Lower leg skin (tissue), 4 donors: ENCODE measurements at regions not wholly inside any gene's neighbourhood (a gene's known extent, or its start where the extent isn't known, plus 50 kb on each side); places are given as distances from the start of the nearest gene placed in this dataset.

Experiments
- DNase-seq, 2 donors: peaks; one replicate each; pipeline ENCODE4 v3.0.0-alpha.2; 2019; ENCODE audit warnings: low spot score in 2 of 2
- H3K4me3 ChIP-seq: fragments of 200-600 bp; sonication (generic); 2 replicates; pipeline ENCODE4 v1.5.1; 2017; ENCODE audit warnings: mild to moderate bottlenecking, low read depth; ENCODE audit not compliant: poor library complexity, severe bottlenecking
- CTCF ChIP-seq, 3 donors: fragments of 450-650 bp; IDR thresholded peaks; one replicate each; pipeline ENCODE4 v1.5.1; 2016; ENCODE audit warnings: antibody characterized with exemption in 3 of 3, mild to moderate bottlenecking in 3 of 3, moderate library complexity in 2 of 3
- POLR2A ChIP-seq, 2 donors: fragments of 450-650 bp; IDR thresholded peaks; one replicate each; pipeline ENCODE4 v1.6.1; 2016 to 2017; ENCODE audit warnings: antibody characterized with exemption in 2 of 2, mild to moderate bottlenecking in 1 of 2, moderate library complexity in 1 of 2
- WGBS, 2 donors: methylation state at CpG; one replicate each; pipeline ENCODE4 v1.1.5; 2018; 5-methylcytosine and 5-hydroxymethylcytosine counted together
- intact Hi-C: fragments of 100-400 bp; cut with DNase I; formaldehyde crosslinking; loops from one replicate; pipeline ENCODE4 v1.15.0; 2023; ENCODE audit warnings: low total_unique reads

- H3K4me3 ChIP-seq = no peak overlapping the region
- no peak for TF ChIP-seq POLR2A (IDR thresholded peaks at IDR 0.05)
- TF ChIP-seq CTCF (IDR thresholded peaks at IDR 0.05) = no peak
- no peak for DNase-seq
- WGBS, 2 donors = 88 to 89% methylated on average over 2 of the region's 2 CpGs
- intact Hi-C loops = no loop called here
These were observed 58.8 kb downstream of the SPRY1 start for GRCh38 chr4:123455360-123455759.

- no peak for TF ChIP-seq POLR2A (IDR thresholded peaks at IDR 0.05)
- TF ChIP-seq CTCF (IDR thresholded peaks at IDR 0.05) = no peak
- WGBS, 2 donors = 57 to 67% methylated on average over 3 of the region's 3 CpGs
- DNase-seq = no peak
- intact Hi-C loops = no loop called here
- H3K4me3 ChIP-seq = no peak overlapping the region
These were observed 65.4 kb downstream of the SPRY1 start for GRCh38 chr4:123462007-123462406.

- intact Hi-C loops = no loop called here
- H3K4me3 ChIP-seq = no peak overlapping the region
- no peak for TF ChIP-seq POLR2A (IDR thresholded peaks at IDR 0.05)
- TF ChIP-seq CTCF (IDR thresholded peaks at IDR 0.05) = no peak
- WGBS, 2 donors = 75 to 88% methylated on average over 3 of the region's 3 CpGs
- no peak for DNase-seq
These were observed 67.3 kb downstream of the SPRY1 start for GRCh38 chr4:123463869-123464268.

- WGBS, 2 donors = 67 to 90% methylated on average over 6 of the region's 6 CpGs
- TF ChIP-seq CTCF (IDR thresholded peaks at IDR 0.05) (no peak), POLR2A (IDR thresholded peaks at IDR 0.05) (no peak)
- DNase-seq = no peak
- H3K4me3 ChIP-seq = no peak overlapping the region
- intact Hi-C loops = no loop called here
These were observed 68.8 kb downstream of the SPRY1 start for GRCh38 chr4:123465416-123465815.

- DNase-seq = no peak
- intact Hi-C loops = no loop called here
- WGBS, 2 donors = 62 to 67% methylated on average over 3 of the region's 3 CpGs
- TF ChIP-seq CTCF (IDR thresholded peaks at IDR 0.05) (no peak), POLR2A (IDR thresholded peaks at IDR 0.05) (no peak)
- H3K4me3 ChIP-seq = no peak overlapping the region
These were observed 69.6 kb downstream of the SPRY1 start for GRCh38 chr4:123466080-123466785.

- WGBS, 2 donors = 44 to 49% methylated on average over 2 of the region's 2 CpGs
- DNase-seq = no peak
- TF ChIP-seq CTCF (IDR thresholded peaks at IDR 0.05) = no peak
- TF ChIP-seq POLR2A (IDR thresholded peaks at IDR 0.05) = no peak
- no peak overlapping the region for H3K4me3 ChIP-seq
- intact Hi-C loops = no loop called here
These were observed 72.0 kb downstream of the SPRY1 start for GRCh38 chr4:123468479-123469031.
